Esophagus squamous epithelium (tissue), 5 donors: ENCODE measurements at regions not wholly inside any gene's neighbourhood (a gene's known extent, or its start where the extent isn't known, plus 50 kb on each side); places are given as distances from the start of the nearest gene placed in this dataset.

ENCODE experiments used
- DNase-seq: peaks from one replicate; lab custom pipeline; 2025; lab: John Stamatoyannopoulos, UW
- H3K27ac ChIP-seq, 4 donors: fragments of 200-600 bp; sonication (generic); one replicate each; pipeline ENCODE4 v1.5.1; 2016 to 2019; ENCODE audit warnings: mild to moderate bottlenecking in 1 of 4
- H3K27me3 ChIP-seq, 4 donors: fragments of 200-600 bp; sonication (generic); 1 replicate in 3 of 4; 2 replicates in 1 of 4; pipeline versions ENCODE4 v1.5.1 to v1.6.0; 2017 to 2021; ENCODE audit warnings: antibody characterized with exemption in 1 of 4
- H3K36me3 ChIP-seq, 3 donors: fragments of 200-600 bp; sonication (generic); one replicate each; pipeline ENCODE4 v1.5.1; 2016 to 2019
- H3K4me1 ChIP-seq, 3 donors: fragments of 200-600 bp; sonication (generic); one replicate each; pipeline ENCODE4 v1.5.1; 2017 to 2019
- H3K4me3 ChIP-seq, 4 donors: fragments of 200-600 bp; sonication (generic); 1 replicate in 3 of 4; 2 replicates in 1 of 4; pipeline ENCODE4 v1.5.1; 2016 to 2019; ENCODE audit warnings: mild to moderate bottlenecking in 2 of 4, moderate library complexity in 1 of 4
- H3K9me3 ChIP-seq, 3 donors: fragments of 200-600 bp; sonication (generic); one replicate each; pipeline ENCODE4 v1.5.1; 2016 to 2019
- POLR2A ChIP-seq, 4 donors: fragments of 450-650 bp; IDR thresholded peaks; one replicate each; pipeline ENCODE4 v1.6.1; 2017; ENCODE audit warnings: antibody characterized with exemption in 4 of 4, mild to moderate bottlenecking in 4 of 4, moderate library complexity in 3 of 4
- WGBS, 2 donors: methylation state at CpG; one replicate each; pipeline ENCODE4 v1.1.5; 2018; 5-methylcytosine and 5-hydroxymethylcytosine counted together
- intact Hi-C: fragments of 100-400 bp; cut with DNase I; formaldehyde crosslinking; loops from one replicate; pipeline ENCODE4 v1.15.0; 2022
- TF ChIP-seq, protein P1 (sequence below), 6 experiments: fragments of 450-650 bp in 4 of 6; fragments of 200-600 bp in 2 of 6; sonication (generic) in 2 of 6; IDR thresholded peaks; one replicate each; pipeline ENCODE4 v1.5.1; 2016 to 2019; ENCODE audit warnings: antibody characterized with exemption in 6 of 6, mild to moderate bottlenecking in 4 of 6, moderate library complexity in 4 of 6
- donor health status: DM: yes; HTN: yes; CAD: no.

DNA sequence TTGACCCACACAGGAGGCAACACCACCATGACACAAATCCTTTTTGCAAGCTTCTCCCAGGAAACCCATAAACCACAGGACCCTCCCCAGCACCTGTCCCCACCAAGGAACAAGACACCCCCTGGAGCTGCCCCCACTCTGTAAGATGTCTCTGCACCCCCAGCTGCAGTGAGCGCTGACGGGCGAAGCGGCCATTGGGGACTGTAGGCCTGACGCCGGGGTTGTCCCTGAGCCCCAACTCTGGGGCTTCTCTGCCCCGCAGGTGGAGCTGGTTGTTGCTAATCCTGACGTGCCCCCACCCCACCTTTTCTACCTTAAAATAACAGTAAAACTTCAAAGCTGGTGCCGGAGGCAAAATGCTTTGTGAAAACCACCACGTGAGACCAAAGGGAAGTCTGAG lies 94.7 kb upstream of the PPP2R2D start:
- H3K4me3 ChIP-seq, result no peak overlapping the region
- no peak overlapping the region for H3K27ac ChIP-seq
- H3K36me3 ChIP-seq, result no peaks in the 10 kb centered on the region
- no peak for DNase-seq
- peaks cover 0 to 28% (median 0%) of the 10 kb centered on the region in 4 donors for H3K27me3 ChIP-seq
- 28 to 31% methylated on average over 3 to 4 of the region's 10 CpGs for WGBS, 2 donors
- no peaks in the 10 kb centered on the region for H3K4me1 ChIP-seq
- intact Hi-C loops, result no loop called here
- no peaks in the 10 kb centered on the region for H3K9me3 ChIP-seq
- no peak for TF ChIP-seq POLR2A (IDR thresholded peaks at IDR 0.05)
- TF ChIP-seq, protein P1, sequence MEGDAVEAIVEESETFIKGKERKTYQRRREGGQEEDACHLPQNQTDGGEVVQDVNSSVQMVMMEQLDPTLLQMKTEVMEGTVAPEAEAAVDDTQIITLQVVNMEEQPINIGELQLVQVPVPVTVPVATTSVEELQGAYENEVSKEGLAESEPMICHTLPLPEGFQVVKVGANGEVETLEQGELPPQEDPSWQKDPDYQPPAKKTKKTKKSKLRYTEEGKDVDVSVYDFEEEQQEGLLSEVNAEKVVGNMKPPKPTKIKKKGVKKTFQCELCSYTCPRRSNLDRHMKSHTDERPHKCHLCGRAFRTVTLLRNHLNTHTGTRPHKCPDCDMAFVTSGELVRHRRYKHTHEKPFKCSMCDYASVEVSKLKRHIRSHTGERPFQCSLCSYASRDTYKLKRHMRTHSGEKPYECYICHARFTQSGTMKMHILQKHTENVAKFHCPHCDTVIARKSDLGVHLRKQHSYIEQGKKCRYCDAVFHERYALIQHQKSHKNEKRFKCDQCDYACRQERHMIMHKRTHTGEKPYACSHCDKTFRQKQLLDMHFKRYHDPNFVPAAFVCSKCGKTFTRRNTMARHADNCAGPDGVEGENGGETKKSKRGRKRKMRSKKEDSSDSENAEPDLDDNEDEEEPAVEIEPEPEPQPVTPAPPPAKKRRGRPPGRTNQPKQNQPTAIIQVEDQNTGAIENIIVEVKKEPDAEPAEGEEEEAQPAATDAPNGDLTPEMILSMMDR (IDR thresholded peaks at IDR 0.05), result no peak

DNA sequence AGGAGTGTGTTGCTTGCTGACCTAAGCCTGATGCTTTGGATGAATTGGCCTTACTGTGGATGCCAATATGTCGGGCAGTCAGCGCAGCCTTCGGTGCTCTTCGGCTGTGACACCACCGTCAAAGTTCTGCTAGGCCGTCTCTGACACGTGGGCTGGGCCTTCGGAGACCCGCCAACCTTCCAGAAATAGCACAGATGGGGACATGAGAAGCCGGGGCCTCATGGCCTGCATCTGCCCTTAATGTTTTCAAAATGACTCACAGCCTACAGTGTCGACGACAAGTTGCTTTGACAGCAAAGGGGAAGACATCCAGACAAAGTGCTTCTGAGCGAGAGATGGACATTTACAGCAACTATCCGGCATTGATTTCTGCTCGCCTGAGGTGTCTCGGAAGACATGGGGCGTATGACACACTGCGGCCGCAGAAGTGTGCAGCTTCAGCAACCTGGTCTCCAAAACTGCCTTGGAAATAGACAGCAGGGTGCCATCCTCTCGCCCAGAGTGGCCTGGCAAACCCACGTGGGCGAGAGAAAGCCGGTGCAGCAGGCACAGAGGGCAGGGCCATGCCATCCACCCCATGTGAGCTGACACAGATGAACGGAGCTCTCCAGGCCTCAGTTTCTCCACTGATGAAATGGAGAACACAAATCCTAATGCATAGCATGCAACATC lies 94.0 kb upstream of the PPP2R2D start:
- no peak overlapping the region for H3K4me3 ChIP-seq
- 54 to 76% methylated on average over 9 to 10 of the region's 24 CpGs for WGBS, 2 donors
- no peaks in the 10 kb centered on the region for H3K9me3 ChIP-seq
- TF ChIP-seq, protein P1 (IDR thresholded peaks at IDR 0.05), result no peak
- TF ChIP-seq POLR2A (IDR thresholded peaks at IDR 0.05), result no peak
- no peak overlapping the region for H3K27ac ChIP-seq
- no peaks in the 10 kb centered on the region for H3K4me1 ChIP-seq
- no peak for DNase-seq
- intact Hi-C loops, result no loop called here
- H3K27me3 ChIP-seq, result peaks cover 0 to 34% (median 0%) of the 10 kb centered on the region in 4 donors
- no peaks in the 10 kb centered on the region for H3K36me3 ChIP-seq

DNA sequence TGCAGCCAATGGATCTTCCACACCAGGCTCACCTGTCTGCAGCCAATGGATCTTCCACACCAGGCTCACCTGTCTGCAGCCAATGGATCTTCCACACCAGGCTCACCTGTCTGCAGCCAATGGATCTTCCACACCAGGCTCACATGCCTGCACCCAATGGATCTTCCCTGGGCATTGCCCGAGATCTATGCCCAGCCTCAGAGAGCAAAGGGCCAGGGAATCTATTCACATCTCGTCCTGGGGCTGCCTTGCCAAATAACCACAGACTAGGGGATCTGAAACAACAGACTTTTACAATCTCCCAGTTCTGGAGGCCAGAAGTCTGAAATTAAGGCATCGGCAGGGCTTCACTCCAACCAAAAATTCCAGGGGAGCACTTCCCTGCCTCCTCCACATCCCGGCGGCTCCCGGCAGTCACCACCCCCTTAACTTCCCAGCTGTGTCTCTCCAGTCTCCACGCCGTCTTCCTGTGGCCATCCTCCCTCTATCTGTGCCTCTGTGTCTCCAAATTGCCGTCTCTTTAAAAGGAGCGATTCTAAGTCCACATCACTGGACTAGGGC lies 92.4 kb upstream of the PPP2R2D start:
- no peaks in the 10 kb centered on the region for H3K36me3 ChIP-seq
- H3K27me3 ChIP-seq, result peaks cover 0 to 45% (median 0%) of the 10 kb centered on the region in 4 donors
- DNase-seq, result no peak
- H3K27ac ChIP-seq, result no peak overlapping the region
- TF ChIP-seq POLR2A (IDR thresholded peaks at IDR 0.05), result no peak
- TF ChIP-seq, protein P1 (IDR thresholded peaks at IDR 0.05), result no peak
- WGBS, 2 donors, result 80% methylated on average over 7 to 10 of the region's 10 CpGs
- H3K9me3 ChIP-seq, result no peaks in the 10 kb centered on the region
- H3K4me1 ChIP-seq, result no peaks in the 10 kb centered on the region
- intact Hi-C loops, result no loop called here
- no peak overlapping the region for H3K4me3 ChIP-seq

DNA sequence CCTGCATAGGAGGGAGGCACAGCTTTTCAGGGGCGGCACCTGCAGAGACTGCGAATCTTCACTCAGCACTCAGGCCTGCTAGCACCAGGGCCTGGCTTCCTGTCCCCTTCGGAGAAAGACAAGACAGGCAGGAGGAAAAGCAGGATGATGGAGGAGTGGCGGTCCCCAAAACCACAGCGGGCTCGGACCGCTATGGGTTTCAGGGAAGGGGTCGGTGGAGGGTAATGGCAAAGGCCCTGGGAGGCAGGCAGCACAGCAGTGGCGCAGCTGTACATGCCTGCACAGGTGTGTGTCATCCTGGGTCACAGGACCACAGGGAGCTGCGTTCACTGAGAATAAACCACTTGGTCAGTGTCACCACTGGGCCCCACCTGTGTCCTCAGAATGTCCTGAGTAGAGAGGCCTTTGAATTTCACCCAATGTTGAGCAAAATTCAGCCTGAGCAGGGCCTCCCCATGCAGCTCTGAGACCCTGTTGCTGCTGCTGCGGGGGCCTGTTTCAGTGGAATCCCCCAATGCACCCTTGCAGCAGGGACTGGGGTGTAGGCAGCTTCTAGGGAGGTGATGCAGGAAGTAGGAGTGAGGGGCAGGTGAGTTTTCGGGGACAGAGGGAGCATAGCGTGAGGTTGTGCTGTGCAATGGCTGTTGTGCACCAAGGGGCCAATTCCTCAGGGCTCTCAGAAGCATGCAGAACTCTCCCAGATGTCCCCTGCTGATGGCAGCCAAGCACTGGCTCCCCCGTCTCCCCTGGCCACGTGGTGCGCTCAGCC lies 90.6 kb upstream of the PPP2R2D start:
- H3K27me3 ChIP-seq, result peaks cover 0 to 45% (median 0%) of the 10 kb centered on the region in 4 donors
- DNase-seq, result no peak

More for the DNA sequence above, 90.6 kb upstream of the PPP2R2D start:
- WGBS, 2 donors, result 76 to 81% methylated on average over 4 to 14 of the region's 16 CpGs
- TF ChIP-seq, protein P1 (IDR thresholded peaks at IDR 0.05), result no peak
- Histone ChIP-seq H3K4me1 (no peaks in the 10 kb centered on the region), H3K4me3 (no peak overlapping the region), H3K36me3 (no peaks in the 10 kb centered on the region), H3K9me3 (no peaks in the 10 kb centered on the region), H3K27ac (no peak overlapping the region)
- intact Hi-C loops, result no loop called here
